Endodermal cell (in vitro differentiated cells): ENCODE measurements at regions not wholly inside any gene's neighbourhood (a gene's known extent, or its start where the extent isn't known, plus 50 kb on each side); places are given as distances from the start of the nearest gene placed in this dataset.
"Not testable (repeated sequence)": the region's sequence is repeated elsewhere in the genome, so short reads cannot be mapped to it uniquely, and the experiment has no call there.

Source experiments
- DNase-seq: peaks from one replicate; pipeline ENCODE4 v3.0.0-alpha.2; 2017
- H3K27ac ChIP-seq: 2 replicates; pipeline ENCODE4 v1.5.1; 2013; ENCODE audit warnings: mild to moderate bottlenecking, low read depth, low read length, moderate library complexity
- H3K27me3 ChIP-seq: 2 replicates; pipeline ENCODE4 v1.6.1; 2013; ENCODE audit warnings: mild to moderate bottlenecking, low read length, moderate library complexity; ENCODE audit not compliant: insufficient read depth, control insufficient read depth, poor library complexity, severe bottlenecking
- H3K36me3 ChIP-seq: 2 replicates; pipeline ENCODE4 v1.7.0; 2013; ENCODE audit warnings: mild to moderate bottlenecking, low read length, moderate library complexity; ENCODE audit not compliant: control insufficient read depth, insufficient read depth
- H3K4me1 ChIP-seq: one replicate; pipeline ENCODE4 v1.7.0; 2013; ENCODE audit warnings: low read length; ENCODE audit not compliant: control insufficient read depth, insufficient read depth
- H3K4me3 ChIP-seq: 2 replicates; pipeline ENCODE4 v1.5.1; 2013; ENCODE audit warnings: mild to moderate bottlenecking, low read length, moderate library complexity
- H3K9ac ChIP-seq: 2 replicates; pipeline ENCODE4 v1.6.1; 2013; ENCODE audit warnings: mild to moderate bottlenecking, low read length, moderate library complexity; ENCODE audit not compliant: poor library complexity, severe bottlenecking; ENCODE audit errors: extremely low read depth
- H3K9me3 ChIP-seq: 2 replicates; pipeline ENCODE4 v1.6.1; 2013; ENCODE audit warnings: mild to moderate bottlenecking, low read length, moderate library complexity; ENCODE audit not compliant: control insufficient read depth
- H3K27ac Mint-ChIP-seq: 2 replicates; pipeline ENCODE4 v1.8.0; 2020; ENCODE audit warnings: mixed read lengths
- H3K27me3 Mint-ChIP-seq: 2 replicates; pipeline ENCODE4 v1.8.0; 2021; ENCODE audit warnings: mild to moderate bottlenecking, mixed read lengths; ENCODE audit not compliant: insufficient read depth
- H3K36me3 Mint-ChIP-seq: 2 replicates; pipeline ENCODE4 v1.8.0; 2020; ENCODE audit warnings: low read depth, mixed read lengths
- H3K4me1 Mint-ChIP-seq: 2 replicates; pipeline ENCODE4 v1.8.0; 2020; ENCODE audit warnings: mixed read lengths
- H3K4me3 Mint-ChIP-seq: 2 replicates; pipeline ENCODE4 v1.8.0; 2020; ENCODE audit warnings: mild to moderate bottlenecking, moderate library complexity, mixed read lengths
- H3K9me3 Mint-ChIP-seq: 2 replicates; pipeline ENCODE4 v1.8.0; 2020; ENCODE audit warnings: mild to moderate bottlenecking, mixed read lengths
- WGBS, 2 experiments: methylation state at CpG; one replicate each; pipeline versions ENCODE4 v1.1.5 to v1.1.7; 2013; ENCODE audit warnings: missing lambda C conversion rate in 2 of 2, mixed read lengths in 1 of 2; ENCODE audit not compliant: insufficient coverage in 1 of 2, insufficient read length in 1 of 2; 5-methylcytosine and 5-hydroxymethylcytosine counted together

- H3K27ac Mint-ChIP-seq, H3K4me3 Mint-ChIP-seq, H3K36me3 Mint-ChIP-seq, H3K4me1 Mint-ChIP-seq, H3K9me3 ChIP-seq, DNase-seq, H3K27me3 ChIP-seq, H3K36me3 ChIP-seq, H3K4me1 ChIP-seq, H3K9ac ChIP-seq, H3K27ac ChIP-seq, H3K9me3 Mint-ChIP-seq, H3K4me3 ChIP-seq: not testable (repeated sequence)
- H3K27me3 Mint-ChIP-seq: peaks cover 28% of the 10 kb centered on the region
- 76% methylated on average over 4 of the region's 8 CpGs; no CpG with 5 or more reads in 1 of the 2 experiments for WGBS, 2 experiments
Observed at GRCh38 chr7:150110882-150111281, 212.3 kb upstream of the LRRC61 start.

GRCh38 chr7:150111373-150112139 lies 211.6 kb upstream of the LRRC61 start:
- H3K36me3 Mint-ChIP-seq, H3K27ac Mint-ChIP-seq, DNase-seq, H3K27me3 ChIP-seq, H3K27ac ChIP-seq, H3K4me3 Mint-ChIP-seq, H3K4me1 Mint-ChIP-seq, H3K36me3 ChIP-seq, H3K4me1 ChIP-seq, H3K9me3 ChIP-seq, H3K9me3 Mint-ChIP-seq, H3K9ac ChIP-seq, H3K4me3 ChIP-seq: not testable (repeated sequence)
- H3K27me3 Mint-ChIP-seq: peaks cover 28% of the 10 kb centered on the region
- WGBS, 2 experiments: 84 to 97% methylated on average over 8 to 17 of the region's 33 CpGs

- WGBS, 2 experiments: 70% methylated on average over 2 of the region's 2 CpGs; no CpG with 5 or more reads in 1 of the 2 experiments
Observed at GRCh38 chr7:150113301-150113700, 209.9 kb upstream of the LRRC61 start.

GRCh38 chr7:150114591-150114990 lies 208.6 kb upstream of the LRRC61 start:
- H3K4me3 ChIP-seq, H3K9ac ChIP-seq, H3K36me3 Mint-ChIP-seq, H3K4me3 Mint-ChIP-seq, H3K36me3 ChIP-seq, DNase-seq, H3K9me3 Mint-ChIP-seq, H3K27me3 ChIP-seq, H3K27ac ChIP-seq, H3K9me3 ChIP-seq, H3K27ac Mint-ChIP-seq, H3K4me1 Mint-ChIP-seq, H3K4me1 ChIP-seq: not testable (repeated sequence)
- H3K27me3 Mint-ChIP-seq: peaks cover 29% of the 10 kb centered on the region
- 94 to 100% methylated on average over 2 of the region's 3 CpGs for WGBS, 2 experiments

More at GRCh38 chr7:150113301-150113700, 209.9 kb upstream of the LRRC61 start:
- H3K9me3 ChIP-seq, H3K4me3 Mint-ChIP-seq, H3K27ac ChIP-seq, H3K4me1 Mint-ChIP-seq, H3K9me3 Mint-ChIP-seq, DNase-seq, H3K4me1 ChIP-seq, H3K36me3 Mint-ChIP-seq, H3K27ac Mint-ChIP-seq, H3K36me3 ChIP-seq, H3K9ac ChIP-seq, H3K4me3 ChIP-seq, H3K27me3 ChIP-seq: not testable (repeated sequence)
- H3K27me3 Mint-ChIP-seq: peaks cover 26% of the 10 kb centered on the region

GRCh38 chr7:150119966-150120365 lies 203.2 kb upstream of the LRRC61 start:
- H3K36me3 Mint-ChIP-seq, H3K27me3 ChIP-seq, H3K27ac ChIP-seq, H3K27ac Mint-ChIP-seq, H3K9me3 Mint-ChIP-seq, H3K9me3 ChIP-seq, H3K4me1 Mint-ChIP-seq, H3K9ac ChIP-seq, H3K4me3 ChIP-seq, H3K4me3 Mint-ChIP-seq, DNase-seq, H3K4me1 ChIP-seq, H3K36me3 ChIP-seq: not testable (repeated sequence)
- WGBS, 2 experiments: 100% methylated on average over 1 of the region's 1 CpG; no CpG with 5 or more reads in 1 of the 2 experiments
- peaks cover 16% of the 10 kb centered on the region for H3K27me3 Mint-ChIP-seq

GRCh38 chr7:150125831-150126230 lies 197.3 kb upstream of the LRRC61 start:
- not testable (repeated sequence) for DNase-seq, H3K27me3 ChIP-seq, H3K27ac ChIP-seq, H3K36me3 Mint-ChIP-seq, H3K4me3 ChIP-seq, H3K27ac Mint-ChIP-seq, H3K36me3 ChIP-seq, H3K27me3 Mint-ChIP-seq, H3K4me1 Mint-ChIP-seq, H3K9me3 Mint-ChIP-seq, H3K9me3 ChIP-seq, H3K9ac ChIP-seq, H3K4me3 Mint-ChIP-seq, H3K4me1 ChIP-seq
- 85 to 93% methylated on average over 5 to 7 of the region's 8 CpGs for WGBS, 2 experiments

DNA sequence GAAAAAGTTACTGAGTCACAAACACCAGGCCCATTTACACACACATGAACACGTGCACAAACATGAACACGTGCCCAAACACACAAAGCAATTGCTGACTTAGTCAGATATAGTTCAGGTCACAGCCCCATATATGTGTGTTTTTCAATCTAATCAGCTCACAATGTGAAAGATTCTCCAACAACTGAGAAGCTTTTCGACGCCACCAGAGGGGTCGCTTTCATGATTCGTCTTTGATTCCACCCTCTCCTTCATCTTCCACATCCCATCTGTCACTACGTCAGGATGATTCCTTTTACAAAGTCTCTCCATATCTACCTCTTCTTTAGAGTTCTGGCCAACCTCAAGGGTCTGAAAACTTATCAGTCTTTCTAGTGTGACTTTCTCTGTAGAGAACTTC lies 188.7 kb upstream of the LRRC61 start:
- H3K4me3 ChIP-seq, H3K9me3 ChIP-seq, H3K27ac ChIP-seq, H3K27ac Mint-ChIP-seq, H3K9me3 Mint-ChIP-seq, H3K27me3 ChIP-seq, H3K36me3 Mint-ChIP-seq, H3K4me1 Mint-ChIP-seq, H3K4me1 ChIP-seq, H3K36me3 ChIP-seq, H3K9ac ChIP-seq, DNase-seq, H3K4me3 Mint-ChIP-seq: not testable (repeated sequence)
- peaks cover 12% of the 10 kb centered on the region for H3K27me3 Mint-ChIP-seq
- 90% methylated on average over 4 to 7 of the region's 7 CpGs for WGBS, 2 experiments
